ENCODE measurements at regions not wholly inside any gene's neighbourhood (a gene's known extent, or its start where the extent isn't known, plus 50 kb on each side); places are given as distances from the start of the nearest gene placed in this dataset.

DNA sequence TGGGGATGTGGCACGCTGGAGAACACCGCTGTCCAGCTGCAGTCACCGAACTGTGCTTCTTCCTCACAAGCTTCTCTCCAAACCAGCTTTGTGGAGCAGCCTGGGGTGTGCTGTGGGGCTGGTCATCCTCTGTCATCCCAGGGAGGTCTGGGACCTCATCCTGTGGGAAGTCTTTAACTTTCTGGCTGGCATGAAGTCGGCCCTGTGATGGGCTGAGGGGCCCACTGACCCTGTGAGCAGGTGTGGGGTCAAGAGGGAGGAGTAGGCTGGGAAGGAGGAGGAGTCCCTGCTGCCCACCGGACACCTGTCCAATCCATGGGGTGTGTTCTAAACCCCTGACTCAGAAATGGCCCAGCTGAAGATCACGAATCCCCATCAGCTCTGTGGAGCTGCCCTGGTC lies 136.2 kb upstream of the SHH start:
- Mint-ChIP-seq H3K9me3 (peaks cover 0 to 6% (median 0%) of the 10 kb centered on the region in 5 donors), H3K4me3 (no peak overlapping the region), H3K27me3 (peaks cover 0 to 12% of the 10 kb centered on the region in 2 donors), H3K36me3 (no peaks in the 10 kb centered on the region), H3K27ac (no peak overlapping the region), H3K4me1 (no peaks in the 10 kb centered on the region)
- ChIA-PET POLR2A (no interaction called here), CTCF (no interaction called here)
- no peaks in the 10 kb centered on the region for H3K36me3 ChIP-seq (ENCODE audit: insufficient read depth, low read length)
- DNase-seq = no peak
- no peaks in the 10 kb centered on the region for H3K4me1 ChIP-seq (ENCODE audit: insufficient read depth, low read length)
- H3K27ac ChIP-seq (ENCODE audit: low read depth, low read length) = no peak overlapping the region
- peaks cover 6% of the 10 kb centered on the region for H3K27me3 ChIP-seq (ENCODE audit: insufficient read depth, low read length, poor library complexity, severe bottlenecking)
- no peak overlapping the region for H3K4me3 ChIP-seq (ENCODE audit: low read length)
- no peaks in the 10 kb centered on the region for H3K9me3 ChIP-seq (ENCODE audit: low read length)

DNA sequence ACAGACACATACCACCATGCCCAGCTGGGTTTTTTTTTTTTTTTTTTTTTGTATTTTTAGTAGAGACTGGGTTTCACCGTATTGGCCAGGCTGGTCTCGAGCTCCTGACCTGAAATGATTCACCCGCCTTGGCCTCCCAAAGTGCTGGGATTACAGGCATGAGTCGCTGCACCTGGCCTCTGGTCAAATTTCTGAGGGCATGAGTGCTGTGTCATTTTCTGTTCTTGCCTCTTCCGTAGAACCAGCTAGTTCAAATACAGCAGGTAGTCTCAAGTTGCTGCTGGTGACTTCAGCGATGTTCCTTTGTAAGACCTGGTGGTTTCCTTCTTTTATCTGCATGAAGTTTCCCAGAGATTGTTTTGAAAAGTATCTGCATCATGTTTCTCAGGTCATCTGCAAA lies 134.8 kb upstream of the SHH start:
- no peak overlapping the region for H3K4me3 ChIP-seq (ENCODE audit: low read length)
- Mint-ChIP-seq H3K4me1 (no peaks in the 10 kb centered on the region), H3K9me3 (no peaks in the 10 kb centered on the region), H3K36me3 (no peaks in the 10 kb centered on the region), H3K27me3 (peaks cover 0 to 12% of the 10 kb centered on the region in 2 donors), H3K4me3 (no peak overlapping the region), H3K27ac (no peak overlapping the region)
- ChIA-PET POLR2A (no interaction called here), CTCF (no interaction called here)
- no peaks in the 10 kb centered on the region for H3K36me3 ChIP-seq (ENCODE audit: insufficient read depth, low read length)
- no peaks in the 10 kb centered on the region for H3K4me1 ChIP-seq (ENCODE audit: insufficient read depth, low read length)
- H3K9me3 ChIP-seq (ENCODE audit: low read length) = no peaks in the 10 kb centered on the region
- no peak for DNase-seq
- H3K27ac ChIP-seq (ENCODE audit: low read depth, low read length) = no peak overlapping the region
- H3K27me3 ChIP-seq (ENCODE audit: insufficient read depth, low read length, poor library complexity, severe bottlenecking) = peaks cover 6% of the 10 kb centered on the region

DNA sequence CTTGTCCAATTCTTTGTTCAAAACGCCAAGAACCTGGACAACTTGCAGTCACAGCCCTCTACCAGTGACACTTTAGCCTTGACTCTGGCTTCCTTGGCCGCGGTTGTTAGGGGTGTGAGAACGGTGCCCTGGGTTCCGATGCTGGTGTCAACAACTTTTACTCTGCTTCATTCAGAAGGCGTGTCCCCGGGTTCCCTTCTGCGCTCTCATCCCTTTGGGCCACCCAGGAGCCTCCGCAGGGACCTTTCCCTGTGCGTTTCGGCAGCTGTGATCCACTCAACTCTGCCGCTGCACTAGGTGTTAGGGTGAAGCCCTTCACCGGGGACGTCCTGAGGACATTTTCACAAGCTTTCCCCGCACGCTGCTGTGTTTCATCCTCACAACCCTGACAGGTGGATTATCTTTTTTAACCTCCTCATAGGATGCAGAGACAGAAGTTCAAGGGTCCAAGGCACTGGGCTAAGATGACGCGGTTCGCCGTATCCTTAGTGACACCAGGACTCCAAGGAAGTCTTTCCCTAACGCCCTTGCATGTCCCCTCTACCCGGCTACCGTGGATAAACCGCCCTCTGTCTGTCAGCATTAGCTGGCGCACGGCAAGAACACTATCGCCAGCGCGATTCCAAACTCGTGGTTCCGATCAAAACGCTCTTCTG lies 133.5 kb upstream of the SHH start:
- DNase-seq = no peak
- peaks cover 0 to 12% of the 10 kb centered on the region in 2 donors for H3K27me3 Mint-ChIP-seq
- POLR2A ChIA-PET = no interaction called here

DNA sequence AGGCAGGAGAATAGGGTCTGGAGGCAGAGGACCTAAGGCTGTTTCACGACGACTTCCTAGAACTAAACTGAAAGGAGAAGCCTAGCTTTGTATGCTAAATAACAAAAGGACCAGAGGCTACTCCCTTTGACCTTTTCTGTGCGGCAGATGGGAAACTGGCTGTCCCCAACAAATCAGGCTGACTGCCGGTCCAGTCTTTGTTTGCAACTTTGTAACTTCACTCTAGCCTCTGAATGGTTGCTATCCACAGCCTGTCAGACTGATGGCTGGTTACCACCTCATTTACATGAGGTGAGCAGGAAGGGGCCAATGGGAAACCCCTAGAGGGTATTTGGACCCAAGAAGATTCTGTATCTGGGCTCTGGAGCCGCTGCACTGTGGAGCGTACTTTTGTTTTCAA lies 132.6 kb upstream of the SHH start:
- Mint-ChIP-seq H3K4me3 (no peak overlapping the region), H3K9me3 (peaks cover 0 to 1% (median 0%) of the 10 kb centered on the region in 5 donors)
- H3K4me1 ChIP-seq (ENCODE audit: insufficient read depth, low read length) = no peaks in the 10 kb centered on the region

More for the DNA sequence above, 133.5 kb upstream of the SHH start:
- H3K4me1 ChIP-seq (ENCODE audit: insufficient read depth, low read length) = no peaks in the 10 kb centered on the region
- no peaks in the 10 kb centered on the region for H3K9me3 ChIP-seq (ENCODE audit: low read length)
- Mint-ChIP-seq H3K27ac (peak overlapping the region in 1 of 8 donors; percentile 76), H3K9me3 (no peaks in the 10 kb centered on the region), H3K4me1 (no peaks in the 10 kb centered on the region), H3K36me3 (no peaks in the 10 kb centered on the region), H3K4me3 (no peak overlapping the region)
- CTCF ChIA-PET = no interaction called here
- no peaks in the 10 kb centered on the region for H3K36me3 ChIP-seq (ENCODE audit: insufficient read depth, low read length)
- H3K4me3 ChIP-seq (ENCODE audit: low read length) = no peak overlapping the region
- peaks cover 6% of the 10 kb centered on the region for H3K27me3 ChIP-seq (ENCODE audit: insufficient read depth, low read length, poor library complexity, severe bottlenecking)
- no peak overlapping the region for H3K27ac ChIP-seq (ENCODE audit: low read depth, low read length)

DNA sequence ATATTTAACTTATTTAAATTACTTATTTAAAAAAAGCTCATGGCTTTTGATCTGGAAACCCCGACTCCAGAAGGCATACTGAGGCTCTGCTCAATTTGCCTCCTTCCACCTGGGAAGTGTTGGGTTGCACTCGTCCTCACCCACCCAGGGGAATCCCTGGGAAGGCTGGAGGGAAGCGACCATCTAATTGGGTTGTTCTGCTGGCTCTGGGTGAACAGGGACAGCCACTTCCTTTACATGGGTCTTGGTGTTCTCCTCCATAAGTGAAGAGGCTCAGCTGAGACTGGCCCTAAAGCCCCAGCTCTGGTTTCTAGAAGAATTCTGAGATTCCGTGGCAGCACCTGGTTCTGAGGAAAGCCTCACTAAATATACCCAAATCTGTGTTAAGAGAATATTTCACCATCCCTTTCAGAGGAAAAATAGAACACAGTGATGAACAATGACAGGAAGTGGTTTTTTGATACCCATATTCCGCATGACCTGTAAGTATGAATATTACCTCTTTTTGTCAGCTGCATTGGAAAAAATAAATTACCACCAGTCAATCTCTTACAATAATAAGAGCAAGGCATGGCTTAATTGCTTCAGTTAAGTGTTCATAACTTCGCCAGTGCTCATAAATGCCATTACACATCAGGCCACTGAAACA lies 131.1 kb upstream of the SHH start:
- peaks cover 0 to 3% (median 0%) of the 10 kb centered on the region in 5 donors for H3K9me3 Mint-ChIP-seq
- H3K4me1 Mint-ChIP-seq = no peaks in the 10 kb centered on the region
- H3K9me3 ChIP-seq (ENCODE audit: low read length) = no peaks in the 10 kb centered on the region
- no peaks in the 10 kb centered on the region for H3K4me1 ChIP-seq (ENCODE audit: insufficient read depth, low read length)
- no peak overlapping the region for H3K4me3 Mint-ChIP-seq
- peaks cover 0 to 1% of the 10 kb centered on the region in 2 donors for H3K27me3 Mint-ChIP-seq
- CTCF ChIA-PET = no interaction called here
- no peaks in the 10 kb centered on the region for H3K36me3 Mint-ChIP-seq
- peaks cover 4% of the 10 kb centered on the region for H3K27me3 ChIP-seq (ENCODE audit: insufficient read depth, low read length, poor library complexity, severe bottlenecking)
- POLR2A ChIA-PET = no interaction called here
- H3K4me3 ChIP-seq (ENCODE audit: low read length) = no peak overlapping the region
- H3K27ac Mint-ChIP-seq = no peak overlapping the region
- DNase-seq = no peak
- no peaks in the 10 kb centered on the region for H3K36me3 ChIP-seq (ENCODE audit: insufficient read depth, low read length)
- no peak overlapping the region for H3K27ac ChIP-seq (ENCODE audit: low read depth, low read length)

More for the DNA sequence above, 132.6 kb upstream of the SHH start:
- Mint-ChIP-seq H3K4me1 (no peaks in the 10 kb centered on the region), H3K27me3 (peaks cover 1 to 6% of the 10 kb centered on the region in 2 donors), H3K27ac (no peak overlapping the region), H3K36me3 (no peaks in the 10 kb centered on the region)
- CTCF ChIA-PET = no interaction called here
- POLR2A ChIA-PET = no interaction called here
- no peak for DNase-seq
- Histone ChIP-seq H3K4me3 (ENCODE audit: low read length) (no peak overlapping the region), H3K36me3 (ENCODE audit: insufficient read depth, low read length) (no peaks in the 10 kb centered on the region), H3K27me3 (ENCODE audit: insufficient read depth, low read length, poor library complexity, severe bottlenecking) (peaks cover 6% of the 10 kb centered on the region), H3K9me3 (ENCODE audit: low read length) (no peaks in the 10 kb centered on the region), H3K27ac (ENCODE audit: low read depth, low read length) (no peak overlapping the region)

DNA sequence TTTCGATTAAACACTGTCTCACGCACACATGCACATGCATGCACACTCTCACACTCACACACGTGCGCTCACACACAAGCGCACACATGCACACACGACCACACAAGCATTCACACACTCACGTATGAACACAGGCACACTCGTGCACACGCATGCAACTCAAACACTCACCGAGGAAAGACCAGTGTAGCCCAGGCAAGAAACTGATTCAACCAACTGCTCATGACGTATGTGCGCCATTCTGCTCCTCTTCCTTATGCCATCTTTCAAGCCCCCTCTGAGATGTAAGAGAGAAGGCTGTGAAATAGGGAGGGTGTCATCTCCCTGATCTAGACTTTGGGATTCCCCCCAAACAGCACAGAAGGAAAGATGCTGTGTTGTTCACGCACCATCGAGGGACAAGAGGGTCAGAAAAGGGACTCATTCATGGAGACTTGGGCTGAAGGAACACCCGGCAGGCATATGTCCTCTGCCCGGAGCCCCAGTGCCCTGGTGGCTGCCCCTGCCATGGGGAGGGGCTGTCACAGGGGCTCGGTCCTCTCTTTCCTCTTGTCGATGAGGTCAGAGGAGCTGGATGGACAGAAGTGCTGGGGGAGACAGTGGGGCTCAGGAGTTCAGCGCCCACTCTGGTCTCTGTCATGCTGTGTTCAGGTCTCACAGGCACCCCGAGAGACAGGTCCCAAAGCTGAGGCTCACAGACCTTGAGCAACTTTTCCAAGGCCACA lies 130.1 kb upstream of the SHH start:
- Histone ChIP-seq H3K4me1 (ENCODE audit: insufficient read depth, low read length) (no peaks in the 10 kb centered on the region), H3K4me3 (ENCODE audit: low read length) (no peak overlapping the region), H3K36me3 (ENCODE audit: insufficient read depth, low read length) (no peaks in the 10 kb centered on the region), H3K9me3 (ENCODE audit: low read length) (no peaks in the 10 kb centered on the region), H3K27ac (ENCODE audit: low read depth, low read length) (no peak overlapping the region), H3K27me3 (ENCODE audit: insufficient read depth, low read length, poor library complexity, severe bottlenecking) (no peaks in the 10 kb centered on the region)
- H3K36me3 Mint-ChIP-seq = no peaks in the 10 kb centered on the region
- POLR2A ChIA-PET = no interaction called here
- H3K27ac Mint-ChIP-seq = no peak overlapping the region
- peaks cover 2 to 4% of the 10 kb centered on the region in 2 donors for H3K27me3 Mint-ChIP-seq
- peaks cover 0 to 5% (median 0%) of the 10 kb centered on the region in 5 donors for H3K9me3 Mint-ChIP-seq
- no peak overlapping the region for H3K4me3 Mint-ChIP-seq
- DNase-seq = no peak
- H3K4me1 Mint-ChIP-seq = no peaks in the 10 kb centered on the region
- CTCF ChIA-PET = no interaction called here

DNA sequence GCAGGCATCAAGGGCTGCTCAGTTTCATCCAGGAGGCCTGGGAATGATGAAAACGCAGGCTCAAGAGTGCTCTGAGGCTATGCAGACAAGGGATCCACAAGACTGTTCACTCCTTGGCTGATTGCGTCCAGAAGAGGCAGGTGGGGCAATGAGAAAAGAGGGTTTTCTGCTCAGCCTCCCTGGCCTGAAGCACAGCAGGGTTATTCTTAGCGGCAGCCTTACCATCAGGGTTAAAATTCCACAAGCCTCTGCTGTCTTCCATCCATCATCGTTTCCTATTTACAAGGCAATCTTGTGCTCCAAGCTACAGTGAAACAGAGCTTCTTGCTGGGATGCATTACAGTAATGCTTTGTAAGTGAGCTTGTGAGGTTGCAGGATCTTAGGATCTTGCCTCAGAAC lies 129.4 kb upstream of the SHH start:
- Histone ChIP-seq H3K27ac (ENCODE audit: low read depth, low read length) (no peak overlapping the region), H3K4me3 (ENCODE audit: low read length) (no peak overlapping the region), H3K9me3 (ENCODE audit: low read length) (no peaks in the 10 kb centered on the region), H3K36me3 (ENCODE audit: insufficient read depth, low read length) (no peaks in the 10 kb centered on the region), H3K27me3 (ENCODE audit: insufficient read depth, low read length, poor library complexity, severe bottlenecking) (no peaks in the 10 kb centered on the region), H3K4me1 (ENCODE audit: insufficient read depth, low read length) (no peaks in the 10 kb centered on the region)
- no peak for DNase-seq
- Mint-ChIP-seq H3K4me1 (no peaks in the 10 kb centered on the region), H3K9me3 (peaks cover 0 to 5% (median 0%) of the 10 kb centered on the region in 5 donors), H3K27ac (no peak overlapping the region), H3K27me3 (peaks cover 4% of the 10 kb centered on the region in 2 donors), H3K4me3 (no peak overlapping the region), H3K36me3 (no peaks in the 10 kb centered on the region)
- POLR2A ChIA-PET = no interaction called here
- CTCF ChIA-PET = no interaction called here

DNA sequence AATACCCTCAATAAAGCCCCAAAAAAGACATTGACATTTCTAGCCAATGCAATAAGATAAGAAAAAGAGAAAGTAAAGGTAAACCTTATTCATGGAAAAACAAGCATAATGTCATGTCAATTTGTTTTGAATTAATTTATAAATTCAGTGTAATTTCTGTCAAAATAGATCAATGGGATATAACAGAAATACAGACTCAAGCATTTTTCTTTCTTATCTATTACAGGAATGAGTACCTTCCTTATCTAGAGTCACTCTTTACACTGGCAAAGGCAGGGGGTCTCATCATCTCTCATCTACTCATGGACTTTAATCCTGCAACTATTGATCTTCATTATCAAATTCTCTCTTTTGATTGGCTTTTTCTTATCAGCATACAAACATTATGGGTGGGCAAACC lies 127.1 kb upstream of the SHH start:
- H3K4me1 Mint-ChIP-seq = no peaks in the 10 kb centered on the region
- ChIA-PET POLR2A (no interaction called here), CTCF (no interaction called here)
- H3K27me3 ChIP-seq (ENCODE audit: insufficient read depth, low read length, poor library complexity, severe bottlenecking) = no peaks in the 10 kb centered on the region
- H3K27ac Mint-ChIP-seq = no peak overlapping the region
- H3K4me1 ChIP-seq (ENCODE audit: insufficient read depth, low read length) = no peaks in the 10 kb centered on the region
- H3K27me3 Mint-ChIP-seq = peaks cover 4 to 5% of the 10 kb centered on the region in 2 donors
- no peaks in the 10 kb centered on the region for H3K9me3 ChIP-seq (ENCODE audit: low read length)
- H3K9me3 Mint-ChIP-seq = peaks cover 0 to 5% (median 0%) of the 10 kb centered on the region in 5 donors
- H3K27ac ChIP-seq (ENCODE audit: low read depth, low read length) = no peak overlapping the region
- no peak overlapping the region for H3K4me3 Mint-ChIP-seq
- H3K36me3 Mint-ChIP-seq = peaks cover 0 to 2% (median 0%) of the 10 kb centered on the region in 3 donors
- no peaks in the 10 kb centered on the region for H3K36me3 ChIP-seq (ENCODE audit: insufficient read depth, low read length)
- H3K4me3 ChIP-seq (ENCODE audit: low read length) = no peak overlapping the region
- no peak for DNase-seq

Measured in CD8-positive, alpha-beta memory T cell (primary cell).